HepG2 (cell line): ENCODE measurements at regions not wholly inside any gene's neighbourhood (a gene's known extent, or its start where the extent isn't known, plus 50 kb on each side); places are given as distances from the start of the nearest gene placed in this dataset.

ENCODE experiments used
- ATAC-seq: fragments of 200-7000 bp; cut with Tn5 transposase; 3 replicates; pipeline ENCODE4 v1.9.1; 2020; ENCODE audit warnings: mild to moderate bottlenecking, moderate library complexity
- BruUV-seq: library from RNA; stranded (reverse); fragments of 400-500 nt; replicated peaks from 2 replicates; lab custom pipeline; 2021; lab: Mats Ljungman, UMichigan
- CTCF ChIA-PET: fragments of 300-600 bp; formaldehyde crosslinking; extraction: SDS; loops from one replicate; lab custom pipeline; 2021; ENCODE audit warnings: low total read pairs, inconsistent platforms, low intra/inter-chr PET ratio; lab: Yijun Ruan, JAX
- POLR2A ChIA-PET: fragments of 350-600 bp; sonication (Branson Sonifier 250); formaldehyde crosslinking; loops from one replicate; lab custom pipeline; 2020; ENCODE audit warnings: antibody characterized with exemption, inconsistent platforms; lab: Yijun Ruan, JAX
- DNase-seq: peaks from one replicate; pipeline ENCODE4 v3.0.0-alpha.2; 2015; ENCODE audit warnings: low spot score
- FAIRE-seq: peaks from 3 replicates; lab custom pipeline; 2011; peaks lifted over from hg19 to GRCh38; lab: Jason Lieb, UNC
- H2AFZ ChIP-seq: one replicate; pipeline ENCODE4 v1.6.1; 2011; ENCODE audit warnings: low read length, inconsistent platforms
- H3K27ac ChIP-seq: fragments of 300-600 bp; 3 replicates; pipeline ENCODE4 v1.8.0; 2011; ENCODE audit warnings: mixed run types, mild to moderate bottlenecking, mixed read lengths, low read length, inconsistent platforms; ENCODE audit not compliant: insufficient read depth; ENCODE audit errors: extremely low read length
- H3K27me3 ChIP-seq, 2 experiments: fragments of 200-600 bp in 1 of 2; 2 replicates in 1 of 2; 3 replicates in 1 of 2; pipeline versions ENCODE4 v1.6.0 to v1.8.0; 2011; ENCODE audit warnings: low read length in 2 of 2, mild to moderate bottlenecking in 2 of 2, moderate library complexity in 2 of 2, inconsistent platforms in 1 of 2; ENCODE audit not compliant: insufficient read depth in 2 of 2, control insufficient read depth in 1 of 2
- H3K36me3 ChIP-seq, 2 experiments: fragments of 200-600 bp in 1 of 2; replicated peaks in 1 of 2; 2 replicates in 1 of 2; 3 replicates in 1 of 2; pipeline versions ENCODE4 v1.5.1 to v1.8.0; 2011; ENCODE audit warnings: low read length in 2 of 2, inconsistent platforms in 1 of 2; ENCODE audit not compliant: insufficient read depth in 2 of 2, control insufficient read depth in 1 of 2
- H3K4me1 ChIP-seq: 2 replicates; pipeline ENCODE4 v1.5.1; 2012; ENCODE audit warnings: low read length, inconsistent platforms; ENCODE audit not compliant: insufficient read depth
- H3K4me2 ChIP-seq: 2 replicates; pipeline ENCODE4 v1.6.0; 2011; ENCODE audit warnings: low read depth, low read length, inconsistent platforms
- H3K4me3 ChIP-seq, 3 experiments: fragments of 200-600 bp in 1 of 3; sonication (generic), shearing (Covaris generic) in 1 of 3; replicated peaks in 1 of 3; 2 replicates each; pipeline ENCODE4 v1.5.1; 2011 to 2016; ENCODE audit warnings: low read length in 3 of 3, inconsistent platforms in 2 of 3, low read depth in 2 of 3, mild to moderate bottlenecking in 2 of 3, control low read depth in 1 of 3, mixed read lengths in 1 of 3; ENCODE audit not compliant: insufficient read depth in 1 of 3
- H3K79me2 ChIP-seq: one replicate; pipeline ENCODE4 v1.6.1; 2011; ENCODE audit warnings: low read length, inconsistent platforms; ENCODE audit not compliant: insufficient read depth
- H3K9ac ChIP-seq: 2 replicates; pipeline ENCODE4 v1.6.0; 2011; ENCODE audit warnings: mild to moderate bottlenecking, low read depth, low read length, inconsistent platforms; ENCODE audit not compliant: insufficient read depth
- H3K9me3 ChIP-seq: 2 replicates; pipeline ENCODE4 v1.5.1; 2012; ENCODE audit warnings: mild to moderate bottlenecking, low read length
- H4K20me1 ChIP-seq: 2 replicates; pipeline ENCODE4 v1.6.0; 2011; ENCODE audit warnings: inconsistent platforms, mild to moderate bottlenecking, low read length, moderate library complexity; ENCODE audit not compliant: insufficient read depth
- FOXK1 ChIP-seq: sonication (generic); formaldehyde crosslinking; IDR thresholded peaks from 2 replicates; pipeline ENCODE4 v1.4.0; 2020; ENCODE audit warnings: low read depth, missing genetic modification reagents, borderline replicate concordance
- HOXA7 ChIP-seq: sonication (generic); formaldehyde crosslinking; IDR thresholded peaks from 2 replicates; pipeline ENCODE4 v1.8.1; 2022; ENCODE audit warnings: mild to moderate bottlenecking, missing genetic modification reagents, moderate library complexity
- KIAA2018 ChIP-seq: sonication (generic); formaldehyde crosslinking; IDR thresholded peaks from 2 replicates; pipeline ENCODE4 v1.5.0; 2020; ENCODE audit warnings: mild to moderate bottlenecking, missing genetic modification reagents, borderline replicate concordance
- KLF9 ChIP-seq: IDR thresholded peaks from 2 replicates; pipeline ENCODE4 v1.6.1; 2016; ENCODE audit warnings: low read depth
- LCORL ChIP-seq, 2 experiments: fragments of 450-650 bp in 1 of 2; sonication (generic) in 1 of 2; formaldehyde crosslinking in 1 of 2; IDR thresholded peaks; 2 replicates each; pipeline versions ENCODE4 v1.5.0 to v1.6.1; 2017 to 2020; ENCODE audit warnings: antibody characterized with exemption in 1 of 2, missing genetic modification reagents in 1 of 2
- MNT ChIP-seq: fragments of 450-650 bp; IDR thresholded peaks from 2 replicates; pipeline ENCODE4 v1.6.1; 2016
- MTF1 ChIP-seq: sonication (generic); formaldehyde crosslinking; IDR thresholded peaks from 2 replicates; pipeline ENCODE4 v1.5.0; 2020; ENCODE audit warnings: missing genetic modification reagents
- SAFB2 ChIP-seq: sonication (generic); formaldehyde crosslinking; IDR thresholded peaks from 2 replicates; pipeline ENCODE4 v1.5.1; 2020; ENCODE audit warnings: missing genetic modification reagents, low read depth, mild to moderate bottlenecking, borderline replicate concordance
- ZNF234 ChIP-seq: sonication (generic); formaldehyde crosslinking; conservative IDR thresholded peaks from 2 replicates; pipeline ENCODE4 v1.5.1; 2020; ENCODE audit warnings: mild to moderate bottlenecking, missing genetic modification reagents
- ZNF589 ChIP-seq: sonication (generic); formaldehyde crosslinking; conservative IDR thresholded peaks from 2 replicates; pipeline ENCODE4 v1.8.0; 2022; ENCODE audit warnings: mild to moderate bottlenecking, moderate library complexity, missing genetic modification reagents
- ZNF879 ChIP-seq: sonication (generic); formaldehyde crosslinking; IDR thresholded peaks from 2 replicates; pipeline ENCODE4 v1.8.1; 2023; ENCODE audit warnings: missing genetic modification reagents
- ZZZ3 ChIP-seq: sonication (generic); formaldehyde crosslinking; IDR thresholded peaks from 2 replicates; pipeline ENCODE4 v1.4.0; 2020; ENCODE audit warnings: missing genetic modification reagents, mild to moderate bottlenecking, borderline replicate concordance
- WGBS: methylation state at CpG from one replicate; pipeline ENCODE4 v1.1.6; 2017; ENCODE audit warnings: low lambda C conversion rate; 5-methylcytosine and 5-hydroxymethylcytosine counted together
- in situ Hi-C: cut with HindIII; loops from 2 replicates; pipeline ENCODE4 v1.10.0; 2017; ENCODE audit warnings: low pct_unique_long_range_greater_than_20kb; ENCODE audit not compliant: extremely low pct_ligation_motif_present
- intact Hi-C: fragments of 100-400 bp; cut with micrococcal nuclease; formaldehyde crosslinking; loops from one replicate; pipeline ENCODE4 v1.10.0; 2022; ENCODE audit not compliant: unreplicated experiment
- TF ChIP-seq, protein P1 (sequence below): IDR thresholded peaks from 2 replicates; pipeline ENCODE4 v1.6.1; 2016; ENCODE audit warnings: missing compliant biosample characterization, missing genetic modification reagents, borderline replicate concordance

DNA sequence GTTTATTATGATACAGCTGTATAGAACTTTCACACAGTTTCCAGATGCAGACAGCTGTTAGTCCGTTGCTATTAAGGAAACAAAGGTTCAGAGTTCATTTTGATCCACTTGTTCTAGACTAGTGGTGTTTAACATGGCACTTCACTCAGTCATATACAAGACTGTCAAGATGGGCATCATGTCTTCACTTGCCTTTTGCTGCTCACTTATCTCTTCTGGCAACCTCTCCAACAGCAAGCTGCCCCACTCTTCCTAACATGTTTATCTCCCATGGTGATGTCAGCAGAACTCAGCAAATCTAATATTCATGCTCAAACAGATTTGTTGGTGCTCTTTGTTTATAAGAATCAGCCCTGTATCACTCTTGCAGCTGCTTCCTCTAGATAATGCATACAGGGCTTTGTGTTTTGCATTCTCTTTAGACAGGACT, 236.2 kb upstream of the HAND2 start:
- TF ChIP-seq KIAA2018 (CRISPR knock-in tag) = no peak
- TF ChIP-seq ZNF589 (CRISPR knock-in tag) = no peak
- no peak for TF ChIP-seq SAFB2
- no peak for TF ChIP-seq ZNF234 (CRISPR knock-in tag)
- TF ChIP-seq FOXK1 (CRISPR knock-in tag) = no peak
- TF ChIP-seq MTF1 = no peak
- no peak for TF ChIP-seq KLF9
- no peak for TF ChIP-seq HOXA7
- TF ChIP-seq ZNF879 = no peak
- TF ChIP-seq, protein P1, sequence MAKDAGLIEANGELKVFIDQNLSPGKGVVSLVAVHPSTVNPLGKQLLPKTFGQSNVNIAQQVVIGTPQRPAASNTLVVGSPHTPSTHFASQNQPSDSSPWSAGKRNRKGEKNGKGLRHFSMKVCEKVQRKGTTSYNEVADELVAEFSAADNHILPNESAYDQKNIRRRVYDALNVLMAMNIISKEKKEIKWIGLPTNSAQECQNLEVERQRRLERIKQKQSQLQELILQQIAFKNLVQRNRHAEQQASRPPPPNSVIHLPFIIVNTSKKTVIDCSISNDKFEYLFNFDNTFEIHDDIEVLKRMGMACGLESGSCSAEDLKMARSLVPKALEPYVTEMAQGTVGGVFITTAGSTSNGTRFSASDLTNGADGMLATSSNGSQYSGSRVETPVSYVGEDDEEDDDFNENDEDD (CRISPR knock-in tag) = no peak
- no peak for TF ChIP-seq LCORL (IDR thresholded peaks at IDR 0.05)
- no peak for TF ChIP-seq LCORL (CRISPR knock-in tag; IDR thresholded peaks at IDR 0.05)
- no peak for TF ChIP-seq MNT
- TF ChIP-seq ZZZ3 (CRISPR knock-in tag) = no peak
- H3K27ac ChIP-seq = no peak overlapping the region
- BruUV-seq = no TSS peak
- in situ Hi-C loops (no loop called here), intact Hi-C loops (no loop called here)
- CTCF ChIA-PET = no interaction called here
- ATAC-seq = no peak
- WGBS = 8% methylated on average over 1 of the region's 1 CpG
- H4K20me1 ChIP-seq = no peaks in the 10 kb centered on the region
- H3K4me1 ChIP-seq = no peaks in the 10 kb centered on the region
- H3K9ac ChIP-seq = no peak overlapping the region
- no peak for DNase-seq
- H2AFZ ChIP-seq = no peak overlapping the region
- no peak overlapping the region for H3K4me3 ChIP-seq
- no peaks in the 10 kb centered on the region for H3K79me2 ChIP-seq
- no peaks in the 10 kb centered on the region for H3K36me3 ChIP-seq
- H3K27me3 ChIP-seq = no peaks in the 10 kb centered on the region; a peak in 1 of 5 replicates
- FAIRE-seq = no peak
- POLR2A ChIA-PET = no interaction called here
- no peak overlapping the region for H3K4me2 ChIP-seq
- no peaks in the 10 kb centered on the region for H3K9me3 ChIP-seq
